NCI-H2107 treated with DMSO at 0.1 percent for 48 hours (cell line): ENCODE measurements at regions not wholly inside any gene's neighbourhood (a gene's known extent, or its start where the extent isn't known, plus 50 kb on each side); places are given as distances from the start of the nearest gene placed in this dataset.

Experiments used
- DNase-seq: peaks from one replicate; lab custom pipeline; 2025; ENCODE audit not compliant: unreplicated experiment; lab: John Stamatoyannopoulos, UW

GRCh38 chrX:110408949-110409588, 50.4 kb downstream of the RTL9 start:
- DNase-seq: no peak

- no peak for DNase-seq
These were observed 51.3 kb downstream of the RTL9 start for GRCh38 chrX:110409925-110410324.

GRCh38 chrX:110410603-110411002, 52.0 kb downstream of the RTL9 start:
- no peak for DNase-seq

GRCh38 chrX:110412971-110413726, 54.5 kb downstream of the RTL9 start:
- DNase-seq: peak; percentile 71

- no peak for DNase-seq
These were observed 55.1 kb downstream of the RTL9 start for GRCh38 chrX:110413727-110414124.

GRCh38 chrX:110414273-110414672, 55.6 kb downstream of the RTL9 start:
- no peak for DNase-seq

- no peak for DNase-seq
These were observed 56.2 kb downstream of the RTL9 start for GRCh38 chrX:110414679-110415439.

GRCh38 chrX:110415440-110416170, 57.0 kb downstream of the RTL9 start:
- no peak for DNase-seq

GRCh38 chrX:110417128-110417527, 58.5 kb downstream of the RTL9 start:
- DNase-seq: no peak

GRCh38 chrX:110418316-110419235, 59.9 kb downstream of the RTL9 start:
- DNase-seq: peak; percentile 44

- no peak for DNase-seq
These were observed 60.9 kb downstream of the RTL9 start for GRCh38 chrX:110419512-110419911.

- DNase-seq: no peak
These were observed 62.3 kb downstream of the RTL9 start for GRCh38 chrX:110420771-110421499.

- no peak for DNase-seq
These were observed 63.1 kb downstream of the RTL9 start for GRCh38 chrX:110421500-110422455.

- no peak for DNase-seq
These were observed 66.8 kb downstream of the RTL9 start for GRCh38 chrX:110425222-110426154.

GRCh38 chrX:110426155-110426504, 67.5 kb downstream of the RTL9 start:
- no peak for DNase-seq

GRCh38 chrX:110427076-110427475, 68.4 kb downstream of the RTL9 start:
- DNase-seq: no peak

- no peak for DNase-seq
These were observed 69.5 kb downstream of the RTL9 start for GRCh38 chrX:110428144-110428543.
